ENCODE measurements at regions not wholly inside any gene's neighbourhood (a gene's known extent, or its start where the extent isn't known, plus 50 kb on each side); places are given as distances from the start of the nearest gene placed in this dataset.

DNA sequence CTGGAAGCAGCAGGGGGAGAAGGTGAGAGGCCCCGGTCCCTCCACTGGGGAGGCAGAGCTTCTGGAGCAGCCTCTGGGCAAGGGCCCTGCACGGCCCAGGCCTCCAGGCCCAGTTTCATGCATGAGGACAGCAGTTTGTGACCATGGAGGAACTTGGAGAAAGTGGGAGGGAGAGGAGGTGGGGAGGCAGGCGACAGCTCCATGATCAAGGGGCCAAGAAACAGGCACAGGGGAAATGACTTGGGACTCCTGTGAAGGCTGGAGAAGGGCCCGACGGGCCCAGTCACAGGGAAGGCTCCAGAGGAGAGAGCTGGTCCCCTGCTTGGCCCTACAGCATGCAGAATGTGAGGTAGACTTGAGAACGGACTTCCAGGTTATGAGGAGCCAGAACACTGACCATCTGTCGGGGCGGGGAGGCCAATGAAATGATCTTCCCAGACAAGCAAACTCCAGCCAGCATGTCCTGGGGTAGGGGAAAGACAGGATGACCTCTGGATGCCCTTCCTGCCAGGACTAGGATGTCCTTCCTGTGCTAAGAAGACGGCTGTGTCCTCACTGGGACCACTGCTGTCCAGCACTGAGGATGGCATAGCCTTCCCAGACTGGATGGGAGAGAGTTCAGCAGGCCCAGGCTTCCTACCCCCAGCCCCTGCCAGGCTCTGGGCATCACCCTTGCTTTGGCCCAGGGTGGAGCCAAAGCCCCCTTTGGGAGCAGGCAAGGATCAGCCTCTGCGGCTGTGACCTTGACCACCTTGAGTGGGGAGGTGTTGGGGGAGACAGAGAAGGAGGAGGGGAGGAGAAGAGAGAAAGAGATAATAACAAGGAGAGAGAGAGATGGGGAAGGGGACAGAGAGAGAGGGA lies 548.2 kb downstream of the PTPRU start:
- TF ChIP-seq, protein P1, sequence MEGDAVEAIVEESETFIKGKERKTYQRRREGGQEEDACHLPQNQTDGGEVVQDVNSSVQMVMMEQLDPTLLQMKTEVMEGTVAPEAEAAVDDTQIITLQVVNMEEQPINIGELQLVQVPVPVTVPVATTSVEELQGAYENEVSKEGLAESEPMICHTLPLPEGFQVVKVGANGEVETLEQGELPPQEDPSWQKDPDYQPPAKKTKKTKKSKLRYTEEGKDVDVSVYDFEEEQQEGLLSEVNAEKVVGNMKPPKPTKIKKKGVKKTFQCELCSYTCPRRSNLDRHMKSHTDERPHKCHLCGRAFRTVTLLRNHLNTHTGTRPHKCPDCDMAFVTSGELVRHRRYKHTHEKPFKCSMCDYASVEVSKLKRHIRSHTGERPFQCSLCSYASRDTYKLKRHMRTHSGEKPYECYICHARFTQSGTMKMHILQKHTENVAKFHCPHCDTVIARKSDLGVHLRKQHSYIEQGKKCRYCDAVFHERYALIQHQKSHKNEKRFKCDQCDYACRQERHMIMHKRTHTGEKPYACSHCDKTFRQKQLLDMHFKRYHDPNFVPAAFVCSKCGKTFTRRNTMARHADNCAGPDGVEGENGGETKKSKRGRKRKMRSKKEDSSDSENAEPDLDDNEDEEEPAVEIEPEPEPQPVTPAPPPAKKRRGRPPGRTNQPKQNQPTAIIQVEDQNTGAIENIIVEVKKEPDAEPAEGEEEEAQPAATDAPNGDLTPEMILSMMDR (IDR thresholded peaks at IDR 0.05 in 4 of 5, conservative IDR thresholded peaks at IDR 0.05 in 1 of 5), result no peak
- TF ChIP-seq POLR2A (IDR thresholded peaks at IDR 0.05), result no peak

Measured in gastrocnemius medialis (tissue), 4 donors.